Liver (tissue), 8 donors: ENCODE measurements at regions not wholly inside any gene's neighbourhood (a gene's known extent, or its start where the extent isn't known, plus 50 kb on each side); places are given as distances from the start of the nearest gene placed in this dataset.

ENCODE experiments used
- DNase-seq: peaks from one replicate; pipeline ENCODE4 v3.0.0-alpha.2; 2017; ENCODE audit warnings: low spot score
- H3K27ac ChIP-seq, 2 donors: one replicate each; pipeline ENCODE4 v1.7.0; 2013; ENCODE audit warnings: inconsistent platforms in 2 of 2, low read length in 2 of 2, control low read depth in 1 of 2, low read depth in 1 of 2, mild to moderate bottlenecking in 1 of 2
- H3K27me3 ChIP-seq, 4 donors: one replicate each; pipeline versions ENCODE4 v1.6.1 to v1.7.0; 2013; ENCODE audit warnings: low read length in 3 of 4, inconsistent platforms in 1 of 4, mild to moderate bottlenecking in 1 of 4, moderate library complexity in 1 of 4; ENCODE audit not compliant: control insufficient read depth in 4 of 4, insufficient read depth in 4 of 4
- H3K36me3 ChIP-seq, 4 donors: one replicate each; pipeline versions ENCODE4 v1.6.1 to v1.7.0; 2013; ENCODE audit warnings: low read length in 3 of 4, mild to moderate bottlenecking in 3 of 4, low read depth in 1 of 4, moderate library complexity in 1 of 4; ENCODE audit not compliant: control insufficient read depth in 4 of 4, insufficient read depth in 3 of 4
- H3K4me1 ChIP-seq, 4 donors: one replicate each; pipeline versions ENCODE4 v1.6.1 to v1.7.0; 2013; ENCODE audit warnings: low read length in 3 of 4, mild to moderate bottlenecking in 3 of 4, moderate library complexity in 1 of 4; ENCODE audit not compliant: control insufficient read depth in 4 of 4, insufficient read depth in 4 of 4
- H3K4me3 ChIP-seq, 3 donors: one replicate each; pipeline versions ENCODE4 v1.6.1 to v1.7.0; 2013; ENCODE audit warnings: low read length in 3 of 3, control low read depth in 1 of 3, low read depth in 1 of 3, mild to moderate bottlenecking in 1 of 3
- H3K9ac ChIP-seq, 2 donors: one replicate each; pipeline ENCODE4 v1.7.0; 2013; ENCODE audit warnings: low read length in 2 of 2, mild to moderate bottlenecking in 2 of 2, moderate library complexity in 2 of 2, control low read depth in 1 of 2, low read depth in 1 of 2
- H3K9me3 ChIP-seq, 4 donors: one replicate each; pipeline versions ENCODE4 v1.6.1 to v1.7.0; 2013; ENCODE audit warnings: low read length in 3 of 4; ENCODE audit not compliant: control insufficient read depth in 4 of 4
- EGR1 ChIP-seq, 2 donors: IDR thresholded peaks; 2 replicates each; pipeline ENCODE4 v1.6.1; 2016 to 2018; ENCODE audit warnings: antibody characterized with exemption in 2 of 2, low read depth in 2 of 2
- FOXA1 ChIP-seq: IDR thresholded peaks from 2 replicates; pipeline ENCODE4 v1.6.1; 2016; ENCODE audit warnings: antibody characterized with exemption
- FOXA2 ChIP-seq: IDR thresholded peaks from 2 replicates; pipeline ENCODE4 v1.6.1; 2016; ENCODE audit warnings: antibody characterized with exemption
- GABPA ChIP-seq, 2 donors: IDR thresholded peaks in 1 of 2; conservative IDR thresholded peaks in 1 of 2; 2 replicates each; pipeline ENCODE4 v1.6.1; 2016; ENCODE audit warnings: antibody characterized with exemption in 2 of 2, mild to moderate bottlenecking in 1 of 2, moderate library complexity in 1 of 2
- HNF4A ChIP-seq, 2 donors: conservative IDR thresholded peaks; 2 replicates each; pipeline ENCODE4 v1.6.1; 2016; ENCODE audit warnings: antibody characterized with exemption in 2 of 2, mild to moderate bottlenecking in 2 of 2
- HNF4G ChIP-seq: IDR thresholded peaks from 2 replicates; pipeline ENCODE4 v1.6.1; 2016; ENCODE audit warnings: antibody characterized with exemption
- JUND ChIP-seq, 2 donors: IDR thresholded peaks; 2 replicates each; pipeline ENCODE4 v1.6.1; 2016; ENCODE audit warnings: antibody characterized with exemption in 2 of 2
- NR2F2 ChIP-seq: IDR thresholded peaks from 2 replicates; pipeline ENCODE4 v1.6.1; 2016; ENCODE audit warnings: antibody characterized with exemption
- RAD21 ChIP-seq, 2 donors: IDR thresholded peaks; 2 replicates each; pipeline ENCODE4 v1.6.1; 2016; ENCODE audit warnings: antibody characterized with exemption in 2 of 2, mild to moderate bottlenecking in 2 of 2
- REST ChIP-seq: IDR thresholded peaks from 2 replicates; pipeline ENCODE4 v1.6.1; 2016; ENCODE audit warnings: antibody characterized with exemption, mild to moderate bottlenecking
- RXRA ChIP-seq, 2 donors: IDR thresholded peaks; 2 replicates each; pipeline ENCODE4 v1.6.1; 2017 to 2018; ENCODE audit warnings: antibody characterized with exemption in 2 of 2, mild to moderate bottlenecking in 1 of 2
- SP1 ChIP-seq: IDR thresholded peaks from 2 replicates; pipeline ENCODE4 v1.6.1; 2018; ENCODE audit warnings: antibody characterized with exemption, mild to moderate bottlenecking
- TAF1 ChIP-seq: conservative IDR thresholded peaks from 2 replicates; pipeline ENCODE4 v1.6.1; 2016; ENCODE audit warnings: antibody characterized with exemption, mild to moderate bottlenecking
- YY1 ChIP-seq: IDR thresholded peaks from 2 replicates; pipeline ENCODE4 v1.6.1; 2016; ENCODE audit warnings: antibody characterized with exemption, mild to moderate bottlenecking
- ZBTB33 ChIP-seq: IDR thresholded peaks from 2 replicates; pipeline ENCODE4 v1.6.1; 2016; ENCODE audit warnings: antibody characterized with exemption
- WGBS: extraction: QIAGEN DNeasy Blood & Tissue Kit; methylation state at CpG from one replicate; pipeline ENCODE4 v1.1.7; 2013; 5-methylcytosine and 5-hydroxymethylcytosine counted together
- TF ChIP-seq, protein P1 (sequence below): fragments of 150-350 bp; IDR thresholded peaks from 2 replicates; pipeline ENCODE4 v1.5.1; 2017; ENCODE audit warnings: improper control_type of control experiment, low read depth, low read length; ENCODE audit not compliant: missing input control
- TF ChIP-seq, protein P2 (sequence below): IDR thresholded peaks from 2 replicates; pipeline ENCODE4 v1.6.1; 2016; ENCODE audit warnings: antibody characterized with exemption
- TF ChIP-seq, protein P3 (sequence below): IDR thresholded peaks from 2 replicates; pipeline ENCODE4 v1.6.1; 2016; ENCODE audit warnings: antibody characterized with exemption
- donor health status: healthy.
- donor health status: healthy.
- donor health status: healthy.
- donor health status: healthy.
- donor health status: healthy.

GRCh38 chr3:193114431-193115340 lies 126.3 kb upstream of the PLAAT1 start:
- H3K36me3 ChIP-seq = no peaks in the 10 kb centered on the region
- WGBS = 84% methylated on average over 10 of the region's 10 CpGs
- H3K4me3 ChIP-seq = no peak overlapping the region
- no peak overlapping the region for H3K27ac ChIP-seq
- DNase-seq = no peak
- no peak for TF ChIP-seq FOXA2
- TF ChIP-seq, protein P1, sequence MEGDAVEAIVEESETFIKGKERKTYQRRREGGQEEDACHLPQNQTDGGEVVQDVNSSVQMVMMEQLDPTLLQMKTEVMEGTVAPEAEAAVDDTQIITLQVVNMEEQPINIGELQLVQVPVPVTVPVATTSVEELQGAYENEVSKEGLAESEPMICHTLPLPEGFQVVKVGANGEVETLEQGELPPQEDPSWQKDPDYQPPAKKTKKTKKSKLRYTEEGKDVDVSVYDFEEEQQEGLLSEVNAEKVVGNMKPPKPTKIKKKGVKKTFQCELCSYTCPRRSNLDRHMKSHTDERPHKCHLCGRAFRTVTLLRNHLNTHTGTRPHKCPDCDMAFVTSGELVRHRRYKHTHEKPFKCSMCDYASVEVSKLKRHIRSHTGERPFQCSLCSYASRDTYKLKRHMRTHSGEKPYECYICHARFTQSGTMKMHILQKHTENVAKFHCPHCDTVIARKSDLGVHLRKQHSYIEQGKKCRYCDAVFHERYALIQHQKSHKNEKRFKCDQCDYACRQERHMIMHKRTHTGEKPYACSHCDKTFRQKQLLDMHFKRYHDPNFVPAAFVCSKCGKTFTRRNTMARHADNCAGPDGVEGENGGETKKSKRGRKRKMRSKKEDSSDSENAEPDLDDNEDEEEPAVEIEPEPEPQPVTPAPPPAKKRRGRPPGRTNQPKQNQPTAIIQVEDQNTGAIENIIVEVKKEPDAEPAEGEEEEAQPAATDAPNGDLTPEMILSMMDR = no peak
- TF ChIP-seq JUND (IDR thresholded peaks at IDR 0.05) = no peak
- TF ChIP-seq NR2F2 = no peak
- no peak for TF ChIP-seq GABPA (IDR thresholded peaks at IDR 0.05 in 1 of 2, conservative IDR thresholded peaks at IDR 0.05 in 1 of 2)
- TF ChIP-seq, protein P2, sequence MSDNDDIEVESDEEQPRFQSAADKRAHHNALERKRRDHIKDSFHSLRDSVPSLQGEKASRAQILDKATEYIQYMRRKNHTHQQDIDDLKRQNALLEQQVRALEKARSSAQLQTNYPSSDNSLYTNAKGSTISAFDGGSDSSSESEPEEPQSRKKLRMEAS = no peak
- TF ChIP-seq SP1 = no peak
- no peak for TF ChIP-seq ZBTB33
- TF ChIP-seq HNF4G = no peak
- TF ChIP-seq, protein P3, sequence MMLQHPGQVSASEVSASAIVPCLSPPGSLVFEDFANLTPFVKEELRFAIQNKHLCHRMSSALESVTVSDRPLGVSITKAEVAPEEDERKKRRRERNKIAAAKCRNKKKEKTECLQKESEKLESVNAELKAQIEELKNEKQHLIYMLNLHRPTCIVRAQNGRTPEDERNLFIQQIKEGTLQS = no peak
- no peak for TF ChIP-seq HNF4A (conservative IDR thresholded peaks at IDR 0.05)
- TF ChIP-seq RXRA (IDR thresholded peaks at IDR 0.05) = no peak
- TF ChIP-seq EGR1 (IDR thresholded peaks at IDR 0.05; ENCODE audit: low read depth in 2 of 2) = no peak
- TF ChIP-seq FOXA1 = no peak
- no peak for TF ChIP-seq RAD21 (IDR thresholded peaks at IDR 0.05)
- TF ChIP-seq REST = no peak
- TF ChIP-seq TAF1 = no peak
- no peak for TF ChIP-seq YY1
- H3K4me1 ChIP-seq = no peaks in the 10 kb centered on the region
- peaks cover 0 to 3% (median 0%) of the 10 kb centered on the region in 4 donors for H3K27me3 ChIP-seq
- H3K9ac ChIP-seq = no peak overlapping the region
- no peaks in the 10 kb centered on the region for H3K9me3 ChIP-seq
